ENCODE measurements at regions not wholly inside any gene's neighbourhood (a gene's known extent, or its start where the extent isn't known, plus 50 kb on each side); places are given as distances from the start of the nearest gene placed in this dataset.

DNA sequence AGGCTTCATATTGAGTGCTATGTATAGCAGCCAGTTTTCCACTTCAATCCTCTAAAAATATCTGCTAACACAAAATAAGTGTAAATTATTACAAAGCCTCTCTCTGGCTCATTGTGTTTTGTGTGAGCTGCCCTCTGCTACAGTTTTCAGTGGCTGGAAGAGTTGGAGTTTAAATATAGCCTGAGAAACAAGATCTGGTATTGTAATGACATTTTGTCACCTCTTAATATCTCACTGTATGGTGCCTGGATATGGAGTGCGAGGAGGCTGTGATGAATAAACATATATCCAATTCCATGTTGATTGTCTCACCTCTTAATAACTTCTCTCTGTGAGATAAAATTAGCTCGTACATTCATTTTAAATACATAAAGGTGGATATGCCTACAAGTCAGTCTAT lies 269.7 kb downstream of the FLRT2 start:
- no peak for DNase-seq

GRCh38 chr14:85798856-85799255 lies 268.9 kb downstream of the FLRT2 start:
- DNase-seq, result no peak

GRCh38 chr14:85793533-85793932 lies 263.6 kb downstream of the FLRT2 start:
- DNase-seq, result no peak

GRCh38 chr14:85789506-85789905 lies 259.6 kb downstream of the FLRT2 start:
- no peak for DNase-seq

GRCh38 chr14:85788470-85789233 lies 258.7 kb downstream of the FLRT2 start:
- DNase-seq, result no peak

- no peak for DNase-seq
Observed at GRCh38 chr14:85766295-85766694, 236.4 kb downstream of the FLRT2 start.

DNA sequence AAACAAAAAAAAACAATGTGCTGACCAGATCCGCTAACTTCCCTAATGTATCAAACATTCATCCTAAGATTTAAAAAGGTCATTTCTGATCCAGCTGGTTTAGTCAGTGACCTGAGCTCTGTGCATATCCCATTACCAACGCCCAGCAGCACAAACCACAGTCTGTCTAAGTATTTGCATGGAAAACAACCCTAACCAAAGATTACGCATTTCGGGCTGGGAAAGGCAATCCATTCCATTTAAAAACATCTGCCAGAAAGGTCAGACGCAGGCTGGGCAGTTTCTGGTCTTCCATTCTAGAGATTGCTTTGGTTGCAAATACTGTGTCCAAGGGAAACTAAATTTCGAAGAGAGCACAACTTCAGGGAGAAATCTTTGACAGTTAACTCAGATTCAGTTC lies 234.9 kb downstream of the FLRT2 start:
- no peak for DNase-seq

GRCh38 chr14:85762526-85762925 lies 232.6 kb downstream of the FLRT2 start:
- DNase-seq, result no peak

GRCh38 chr14:85752175-85752574 lies 222.2 kb downstream of the FLRT2 start:
- DNase-seq, result no peak

DNA sequence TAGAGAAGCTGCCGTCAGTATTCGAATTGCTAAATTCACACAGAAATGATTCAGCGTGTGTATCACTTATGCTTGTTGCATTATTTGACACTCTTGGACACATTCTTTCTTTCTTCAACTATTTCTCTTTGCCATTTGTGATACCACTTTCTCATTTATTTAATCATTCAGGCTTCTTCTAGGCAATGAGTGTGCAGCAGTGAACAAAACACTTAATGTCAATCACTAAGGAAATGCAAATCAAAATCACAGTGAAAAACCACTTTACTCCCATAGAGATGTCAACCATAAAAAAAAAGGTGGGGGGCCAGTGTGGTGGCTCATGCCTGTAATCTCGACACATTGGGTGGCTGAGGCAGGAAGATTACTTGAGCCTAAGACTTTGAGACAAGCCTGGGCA lies 214.6 kb downstream of the FLRT2 start:
- DNase-seq, result no peak

- no peak for DNase-seq
Observed at GRCh38 chr14:85732031-85732430, 202.1 kb downstream of the FLRT2 start.

- no peak for DNase-seq
Observed at GRCh38 chr14:85731186-85731585, 201.2 kb downstream of the FLRT2 start.

GRCh38 chr14:85728476-85729065 lies 198.6 kb downstream of the FLRT2 start:
- no peak for DNase-seq

- DNase-seq, result no peak
Observed at GRCh38 chr14:85714069-85714468, 184.1 kb downstream of the FLRT2 start.

DNA sequence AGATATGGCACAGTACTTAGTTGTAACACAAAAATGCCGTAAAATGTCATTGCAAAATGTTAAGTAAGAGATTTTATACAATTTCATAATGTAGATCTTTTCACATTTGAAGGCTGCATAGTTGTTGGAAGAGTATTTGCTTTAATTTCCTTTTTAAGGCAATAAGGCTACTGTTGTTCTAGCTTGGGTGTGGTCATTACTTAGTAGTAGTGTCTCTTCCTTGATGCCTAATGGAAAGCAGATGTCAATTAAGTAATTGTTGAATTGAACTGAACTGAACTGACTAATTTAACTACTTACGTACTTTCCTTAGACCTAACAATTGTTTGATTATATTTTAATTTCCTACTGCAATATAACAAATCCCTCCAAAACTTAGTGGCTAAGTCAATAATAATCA lies 181.7 kb downstream of the FLRT2 start:
- DNase-seq, result no peak
